LNCaP clone FGC (cell line): ENCODE measurements at regions not wholly inside any gene's neighbourhood (a gene's known extent, or its start where the extent isn't known, plus 50 kb on each side); places are given as distances from the start of the nearest gene placed in this dataset.

ENCODE experiments used
- DNase-seq: peaks from one replicate; pipeline ENCODE4 v3.0.0-alpha.2; 2011; ENCODE audit warnings: low read depth
- H3K4me3 ChIP-seq: 2 replicates; pipeline ENCODE4 v1.5.1; 2011; ENCODE audit warnings: mild to moderate bottlenecking, low read depth, low read length, control low read depth
- TF ChIP-seq, protein P1 (sequence below): IDR thresholded peaks from 2 replicates; pipeline ENCODE4 v1.5.1; 2012; ENCODE audit warnings: mild to moderate bottlenecking; ENCODE audit not compliant: control insufficient read depth, insufficient read depth; ENCODE audit errors: extremely low read depth

DNA sequence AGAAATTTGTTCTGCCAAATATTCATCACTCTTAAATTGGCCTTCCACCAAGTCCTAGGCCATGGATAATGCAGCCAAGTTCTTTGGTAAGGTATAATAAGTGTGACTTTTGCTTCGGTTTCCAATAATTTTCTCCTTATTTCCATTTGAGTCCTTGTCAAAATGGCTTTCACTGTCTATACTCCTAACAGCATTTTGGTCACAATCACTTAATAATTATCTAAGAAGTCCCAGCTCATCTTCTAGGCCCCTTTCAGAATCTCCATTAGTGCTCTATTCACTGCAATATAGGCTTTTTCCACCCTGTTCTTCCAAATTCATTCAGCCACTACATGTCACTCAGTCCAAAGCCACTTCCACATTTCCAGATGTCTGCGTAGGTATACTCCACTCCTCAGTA, 51.0 kb upstream of the SPIN4 start:
- no peak for DNase-seq
- H3K4me3 ChIP-seq, result no peak overlapping the region
- TF ChIP-seq, protein P1, sequence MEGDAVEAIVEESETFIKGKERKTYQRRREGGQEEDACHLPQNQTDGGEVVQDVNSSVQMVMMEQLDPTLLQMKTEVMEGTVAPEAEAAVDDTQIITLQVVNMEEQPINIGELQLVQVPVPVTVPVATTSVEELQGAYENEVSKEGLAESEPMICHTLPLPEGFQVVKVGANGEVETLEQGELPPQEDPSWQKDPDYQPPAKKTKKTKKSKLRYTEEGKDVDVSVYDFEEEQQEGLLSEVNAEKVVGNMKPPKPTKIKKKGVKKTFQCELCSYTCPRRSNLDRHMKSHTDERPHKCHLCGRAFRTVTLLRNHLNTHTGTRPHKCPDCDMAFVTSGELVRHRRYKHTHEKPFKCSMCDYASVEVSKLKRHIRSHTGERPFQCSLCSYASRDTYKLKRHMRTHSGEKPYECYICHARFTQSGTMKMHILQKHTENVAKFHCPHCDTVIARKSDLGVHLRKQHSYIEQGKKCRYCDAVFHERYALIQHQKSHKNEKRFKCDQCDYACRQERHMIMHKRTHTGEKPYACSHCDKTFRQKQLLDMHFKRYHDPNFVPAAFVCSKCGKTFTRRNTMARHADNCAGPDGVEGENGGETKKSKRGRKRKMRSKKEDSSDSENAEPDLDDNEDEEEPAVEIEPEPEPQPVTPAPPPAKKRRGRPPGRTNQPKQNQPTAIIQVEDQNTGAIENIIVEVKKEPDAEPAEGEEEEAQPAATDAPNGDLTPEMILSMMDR, result no peak
